PC-9 (cell line): ENCODE measurements at regions not wholly inside any gene's neighbourhood (a gene's known extent, or its start where the extent isn't known, plus 50 kb on each side); places are given as distances from the start of the nearest gene placed in this dataset.

Source experiments
- BruUV-seq: library from RNA; stranded (reverse); fragments of 400-500 nt; replicated peaks from 2 replicates; lab custom pipeline; 2021; lab: Mats Ljungman, UMichigan
- CTCF ChIA-PET: fragments of 300-600 bp; sonication (Branson Sonifier 250); formaldehyde crosslinking; loops from one replicate; lab custom pipeline; 2022; ENCODE audit warnings: antibody characterized with exemption; lab: Charles Lee
- POLR2A ChIA-PET: fragments of 300-600 bp; sonication (Branson Sonifier 250); formaldehyde crosslinking; loops from one replicate; lab custom pipeline; 2022; ENCODE audit warnings: antibody characterized with exemption; ENCODE audit not compliant: unreplicated experiment; lab: Charles Lee
- DNase-seq, 2 experiments: peaks; one replicate each; pipeline versions ENCODE4 v3.0.0 to v3.0.0-alpha.2; 2015 to 2022; ENCODE audit warnings: mixed read lengths in 1 of 2
- H2AFZ ChIP-seq: fragments of 200-600 bp; sonication (generic); 2 replicates; pipeline ENCODE4 v1.8.1; 2017; ENCODE audit warnings: antibody characterized with exemption
- H3F3A ChIP-seq: fragments of 200-600 bp; sonication (generic); 2 replicates; pipeline ENCODE4 v1.8.1; 2017; ENCODE audit warnings: antibody characterized with exemption, mild to moderate bottlenecking, low read depth; ENCODE audit not compliant: insufficient read depth
- H3K27ac ChIP-seq: fragments of 200-600 bp; sonication (generic); 2 replicates; pipeline ENCODE4 v1.6.1; 2016; ENCODE audit warnings: mixed run types
- H3K27me3 ChIP-seq: fragments of 200-600 bp; sonication (generic); 2 replicates; pipeline ENCODE4 v1.6.1; 2016; ENCODE audit warnings: low read depth, mixed run types; ENCODE audit not compliant: insufficient read depth
- H3K36me3 ChIP-seq: fragments of 200-600 bp; sonication (generic); 2 replicates; pipeline ENCODE4 v1.6.1; 2016; ENCODE audit warnings: low read depth, mixed run types
- H3K4me1 ChIP-seq: fragments of 200-600 bp; sonication (generic); replicated peaks from 2 replicates; pipeline ENCODE4 v1.6.1; 2016; ENCODE audit warnings: mixed run types; ENCODE audit not compliant: insufficient read depth
- H3K4me2 ChIP-seq: fragments of 200-600 bp; sonication (generic); 2 replicates; pipeline ENCODE4 v1.6.1; 2017; ENCODE audit warnings: mixed run types
- H3K4me3 ChIP-seq: fragments of 200-600 bp; sonication (generic); 2 replicates; pipeline ENCODE4 v1.6.1; 2016; ENCODE audit warnings: mixed run types
- H3K79me2 ChIP-seq: fragments of 200-600 bp; sonication (generic); 2 replicates; pipeline ENCODE4 v1.6.1; 2017; ENCODE audit warnings: low read depth, mixed run types
- H3K9me2 ChIP-seq: fragments of 200-600 bp; sonication (generic); 2 replicates; pipeline ENCODE4 v1.8.1; 2017; ENCODE audit warnings: mild to moderate bottlenecking; ENCODE audit not compliant: insufficient read depth
- H3K9me3 ChIP-seq: fragments of 200-600 bp; sonication (generic); 2 replicates; pipeline ENCODE4 v1.8.1; 2016; ENCODE audit warnings: low read depth; ENCODE audit not compliant: insufficient read depth
- H4K20me1 ChIP-seq: fragments of 200-600 bp; sonication (generic); 2 replicates; pipeline ENCODE4 v1.8.1; 2017; ENCODE audit not compliant: insufficient read depth
- EZH2 ChIP-seq: fragments of 200-600 bp; sonication (generic); IDR thresholded peaks from 2 replicates; pipeline ENCODE4 v1.8.0; 2017; ENCODE audit warnings: antibody characterized with exemption, low read depth
- intact Hi-C: fragments of 100-400 bp; cut with micrococcal nuclease; formaldehyde crosslinking; loops from one replicate; pipeline ENCODE4 v1.10.0; 2022; ENCODE audit not compliant: unreplicated experiment
- TF ChIP-seq, protein P1 (sequence below): fragments of 200-600 bp; sonication (generic); conservative IDR thresholded peaks from 2 replicates; pipeline ENCODE4 v1.6.1; 2017; ENCODE audit warnings: mixed run types, antibody characterized with exemption, mild to moderate bottlenecking, moderate library complexity

DNA sequence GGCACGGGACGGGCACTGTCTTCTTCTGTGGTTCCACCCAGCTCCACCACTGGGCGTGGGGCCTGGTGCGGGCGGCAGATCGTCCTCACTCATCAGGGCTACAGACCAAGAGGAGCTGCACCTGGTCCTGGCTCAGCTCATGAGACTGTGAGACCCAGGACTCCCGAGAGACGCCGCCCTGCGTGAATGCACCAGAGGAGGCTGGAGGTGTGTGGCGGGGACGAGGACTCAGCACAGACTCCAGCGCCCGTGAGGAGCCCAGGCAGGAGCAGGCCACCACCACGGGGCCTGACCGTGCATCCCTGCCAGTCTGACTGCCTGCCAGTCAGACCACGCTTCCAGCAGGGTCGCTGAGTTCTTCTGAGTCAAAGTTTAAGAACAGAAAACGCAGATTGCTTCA is 112.5 kb upstream of the SALL3 start:
- POLR2A ChIA-PET: no interaction called here
- DNase-seq: no peak
- Histone ChIP-seq H3K4me1 (no peaks in the 10 kb centered on the region), H3K4me2 (no peak overlapping the region), H3K27me3 (peaks cover 92% of the 10 kb centered on the region), H3K36me3 (no peaks in the 10 kb centered on the region), H3F3A (no peaks in the 10 kb centered on the region), H3K9me3 (no peaks in the 10 kb centered on the region), H3K4me3 (no peak overlapping the region), H3K79me2 (no peaks in the 10 kb centered on the region), H3K9me2 (no peaks in the 10 kb centered on the region), H4K20me1 (no peaks in the 10 kb centered on the region), H2AFZ (no peak overlapping the region), H3K27ac (no peak overlapping the region)
- BruUV-seq: no TSS peak
- intact Hi-C loops: no loop called here
- CTCF ChIA-PET: no interaction called here
- TF ChIP-seq, protein P1, sequence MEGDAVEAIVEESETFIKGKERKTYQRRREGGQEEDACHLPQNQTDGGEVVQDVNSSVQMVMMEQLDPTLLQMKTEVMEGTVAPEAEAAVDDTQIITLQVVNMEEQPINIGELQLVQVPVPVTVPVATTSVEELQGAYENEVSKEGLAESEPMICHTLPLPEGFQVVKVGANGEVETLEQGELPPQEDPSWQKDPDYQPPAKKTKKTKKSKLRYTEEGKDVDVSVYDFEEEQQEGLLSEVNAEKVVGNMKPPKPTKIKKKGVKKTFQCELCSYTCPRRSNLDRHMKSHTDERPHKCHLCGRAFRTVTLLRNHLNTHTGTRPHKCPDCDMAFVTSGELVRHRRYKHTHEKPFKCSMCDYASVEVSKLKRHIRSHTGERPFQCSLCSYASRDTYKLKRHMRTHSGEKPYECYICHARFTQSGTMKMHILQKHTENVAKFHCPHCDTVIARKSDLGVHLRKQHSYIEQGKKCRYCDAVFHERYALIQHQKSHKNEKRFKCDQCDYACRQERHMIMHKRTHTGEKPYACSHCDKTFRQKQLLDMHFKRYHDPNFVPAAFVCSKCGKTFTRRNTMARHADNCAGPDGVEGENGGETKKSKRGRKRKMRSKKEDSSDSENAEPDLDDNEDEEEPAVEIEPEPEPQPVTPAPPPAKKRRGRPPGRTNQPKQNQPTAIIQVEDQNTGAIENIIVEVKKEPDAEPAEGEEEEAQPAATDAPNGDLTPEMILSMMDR: no peak
- TF ChIP-seq EZH2: no peak

DNA sequence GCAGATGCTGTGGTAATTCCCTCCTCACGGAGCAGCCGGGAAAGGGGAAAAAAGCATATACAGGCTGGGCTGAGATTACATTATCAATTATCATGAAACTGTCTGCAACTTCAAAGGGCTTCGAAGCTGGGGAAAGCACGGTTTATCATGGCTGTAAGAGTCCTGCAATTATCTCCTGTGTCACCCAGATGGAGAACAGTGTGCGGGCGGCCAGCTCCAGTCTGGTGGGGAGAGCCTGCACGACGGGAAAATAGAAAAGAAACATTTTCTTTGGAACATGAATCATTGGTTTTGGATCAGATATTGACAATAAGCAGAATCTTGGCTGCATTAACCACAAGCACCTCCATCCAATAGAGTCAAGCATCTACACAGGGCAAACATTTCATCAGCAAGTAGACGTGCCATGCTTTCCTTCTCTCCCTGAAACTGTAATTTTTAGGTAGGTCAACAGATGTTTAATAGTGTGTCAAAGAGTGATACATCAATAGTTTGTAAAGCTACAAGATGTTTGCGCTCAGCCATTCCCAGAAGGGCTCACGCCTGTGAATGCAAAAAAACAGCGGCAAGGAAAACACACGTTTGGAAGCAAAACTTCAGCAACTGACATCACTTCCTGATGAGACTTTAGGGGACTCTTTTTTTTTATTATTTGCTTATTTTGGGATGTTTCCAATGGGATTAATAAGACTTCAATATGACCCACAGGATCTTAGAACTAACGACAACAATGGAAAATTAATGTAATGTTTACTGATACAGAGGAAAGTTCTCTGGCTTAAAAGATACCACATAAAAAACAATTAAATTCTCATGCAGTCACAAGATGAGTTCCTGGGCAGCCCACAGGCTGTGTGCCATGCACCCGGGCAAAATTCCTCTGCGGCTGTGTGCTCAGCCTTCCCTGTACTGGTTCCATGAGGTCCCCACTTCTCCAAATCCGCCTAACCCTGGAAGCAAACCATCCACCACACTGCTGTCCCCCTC is 111.0 kb upstream of the SALL3 start:
- no peak for TF ChIP-seq EZH2
- TF ChIP-seq, protein P1: no peak
- intact Hi-C loops: no loop called here
- Histone ChIP-seq H3K27me3 (peaks cover 81% of the 10 kb centered on the region), H3K9me2 (no peaks in the 10 kb centered on the region), H3K4me1 (no peaks in the 10 kb centered on the region), H3K4me2 (no peak overlapping the region), H3K27ac (no peak overlapping the region), H3F3A (no peaks in the 10 kb centered on the region), H3K9me3 (no peaks in the 10 kb centered on the region), H3K36me3 (no peaks in the 10 kb centered on the region), H2AFZ (no peak overlapping the region), H3K4me3 (no peak overlapping the region), H4K20me1 (no peaks in the 10 kb centered on the region), H3K79me2 (no peaks in the 10 kb centered on the region)
- ChIA-PET POLR2A (no interaction called here), CTCF (no interaction called here)
- no peak for DNase-seq
- no TSS peak for BruUV-seq

DNA sequence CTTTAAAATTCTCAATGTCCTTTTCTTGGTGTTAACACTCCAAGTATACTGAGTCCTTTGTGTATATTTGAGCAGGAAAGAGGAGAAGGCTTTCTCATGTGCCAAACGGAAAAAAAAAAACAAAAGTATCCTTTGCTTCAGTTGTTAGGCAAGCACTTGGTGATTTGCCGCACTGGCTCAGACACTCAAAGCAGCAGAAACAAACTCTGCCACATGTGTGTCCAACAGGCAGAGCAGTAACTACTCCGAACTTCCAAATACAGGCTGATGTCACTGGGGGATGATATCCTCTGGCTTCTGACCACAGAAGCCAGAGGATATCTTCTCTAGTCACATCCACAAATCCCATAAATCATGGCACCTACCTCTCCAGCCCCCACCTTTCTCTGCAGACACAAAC is 108.0 kb upstream of the SALL3 start:
- BruUV-seq: no TSS peak
- no peaks in the 10 kb centered on the region; the same call in 1 of the 2 replicates for H4K20me1 ChIP-seq
- ChIA-PET POLR2A (no interaction called here), CTCF (no interaction called here)
- TF ChIP-seq, protein P1: no peak
- no peak for TF ChIP-seq EZH2
- H3K27ac ChIP-seq: no peak overlapping the region
- H2AFZ ChIP-seq: no peak overlapping the region
- H3K4me3 ChIP-seq: no peak overlapping the region
- no peak overlapping the region for H3K4me2 ChIP-seq
- no peak for DNase-seq
- no peaks in the 10 kb centered on the region for H3K79me2 ChIP-seq
- H3K36me3 ChIP-seq: no peaks in the 10 kb centered on the region
- H3K4me1 ChIP-seq: no peaks in the 10 kb centered on the region
- no peaks in the 10 kb centered on the region for H3F3A ChIP-seq
- no peaks in the 10 kb centered on the region for H3K9me2 ChIP-seq
- H3K27me3 ChIP-seq: peaks cover 83% of the 10 kb centered on the region
- H3K9me3 ChIP-seq: no peaks in the 10 kb centered on the region
- intact Hi-C loops: no loop called here
